Testis (tissue), 2 donors: ENCODE measurements at regions not wholly inside any gene's neighbourhood (a gene's known extent, or its start where the extent isn't known, plus 50 kb on each side); places are given as distances from the start of the nearest gene placed in this dataset.

Experiments used
- POLR2A ChIP-seq: fragments of 450-650 bp; IDR thresholded peaks from one replicate; pipeline ENCODE4 v1.6.1; 2017; ENCODE audit warnings: antibody characterized with exemption, mild to moderate bottlenecking, moderate library complexity
- TF ChIP-seq, protein P1 (sequence below), 3 experiments: fragments of 450-650 bp in 2 of 3; fragments of 200-600 bp in 1 of 3; sonication (generic) in 1 of 3; IDR thresholded peaks; one replicate each; pipeline ENCODE4 v1.5.1; 2016 to 2019; ENCODE audit warnings: antibody characterized with exemption in 3 of 3, mild to moderate bottlenecking in 2 of 3, moderate library complexity in 1 of 3

DNA sequence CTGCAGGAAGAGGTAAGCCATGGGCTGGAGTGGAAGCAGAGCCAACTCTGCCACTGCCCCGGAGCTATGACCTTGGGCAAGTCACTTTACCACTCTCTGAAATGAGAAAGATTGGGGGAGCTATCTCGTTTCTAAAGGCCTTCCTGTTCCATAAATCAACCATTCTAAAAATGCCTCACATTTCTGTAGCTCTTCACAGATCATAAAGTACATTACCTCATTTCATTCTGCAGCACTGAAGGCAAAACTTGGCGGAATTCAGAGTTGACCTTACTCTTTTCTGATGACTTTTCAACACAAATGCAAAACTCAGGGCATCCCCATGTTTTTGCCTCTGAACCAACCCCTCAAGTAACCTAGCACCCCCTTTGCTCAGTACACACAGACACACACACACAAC lies 404.0 kb upstream of the NFIA start:
- TF ChIP-seq, protein P1, sequence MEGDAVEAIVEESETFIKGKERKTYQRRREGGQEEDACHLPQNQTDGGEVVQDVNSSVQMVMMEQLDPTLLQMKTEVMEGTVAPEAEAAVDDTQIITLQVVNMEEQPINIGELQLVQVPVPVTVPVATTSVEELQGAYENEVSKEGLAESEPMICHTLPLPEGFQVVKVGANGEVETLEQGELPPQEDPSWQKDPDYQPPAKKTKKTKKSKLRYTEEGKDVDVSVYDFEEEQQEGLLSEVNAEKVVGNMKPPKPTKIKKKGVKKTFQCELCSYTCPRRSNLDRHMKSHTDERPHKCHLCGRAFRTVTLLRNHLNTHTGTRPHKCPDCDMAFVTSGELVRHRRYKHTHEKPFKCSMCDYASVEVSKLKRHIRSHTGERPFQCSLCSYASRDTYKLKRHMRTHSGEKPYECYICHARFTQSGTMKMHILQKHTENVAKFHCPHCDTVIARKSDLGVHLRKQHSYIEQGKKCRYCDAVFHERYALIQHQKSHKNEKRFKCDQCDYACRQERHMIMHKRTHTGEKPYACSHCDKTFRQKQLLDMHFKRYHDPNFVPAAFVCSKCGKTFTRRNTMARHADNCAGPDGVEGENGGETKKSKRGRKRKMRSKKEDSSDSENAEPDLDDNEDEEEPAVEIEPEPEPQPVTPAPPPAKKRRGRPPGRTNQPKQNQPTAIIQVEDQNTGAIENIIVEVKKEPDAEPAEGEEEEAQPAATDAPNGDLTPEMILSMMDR (IDR thresholded peaks at IDR 0.05) = no peak
- no peak for TF ChIP-seq POLR2A
